ENCODE measurements at regions not wholly inside any gene's neighbourhood (a gene's known extent, or its start where the extent isn't known, plus 50 kb on each side); places are given as distances from the start of the nearest gene placed in this dataset.

- TF ChIP-seq GABPA (IDR thresholded peaks at IDR 0.05; ENCODE audit: low read depth) = no peak
- no peak for DNase-seq (ENCODE audit: low read depth in 1 of 2, low spot score in 1 of 2)
- peaks cover 2% of the 10 kb centered on the region for H3K27me3 ChIP-seq (ENCODE audit: insufficient read depth, poor library complexity, severe bottlenecking)
- H3K4me3 ChIP-seq (replicated peaks; ENCODE audit: insufficient read depth, low read length) = no peak overlapping the region
- no peak overlapping the region for H3K27ac ChIP-seq (replicated peaks)
These were observed 212.1 kb upstream of the FBN2 start for GRCh38 chr5:128750155-128750554.

- DNase-seq (ENCODE audit: low read depth in 1 of 2, low spot score in 1 of 2) = no peak
- H3K4me3 ChIP-seq (replicated peaks; ENCODE audit: insufficient read depth, low read length) = no peak overlapping the region
- no peak overlapping the region for H3K27ac ChIP-seq (replicated peaks)
- no peaks in the 10 kb centered on the region for H3K27me3 ChIP-seq (ENCODE audit: insufficient read depth, poor library complexity, severe bottlenecking)
- TF ChIP-seq GABPA (IDR thresholded peaks at IDR 0.05; ENCODE audit: low read depth) (no peak), CTCF (IDR thresholded peaks at IDR 0.05; ENCODE audit: insufficient read depth, low read length) (no peak), POLR2AphosphoS5 (IDR thresholded peaks at IDR 0.05; ENCODE audit: low read depth) (no peak), SPI1 (IDR thresholded peaks at IDR 0.05; ENCODE audit: borderline replicate concordance, low read depth) (no peak)
- TF ChIP-seq, protein P1, sequence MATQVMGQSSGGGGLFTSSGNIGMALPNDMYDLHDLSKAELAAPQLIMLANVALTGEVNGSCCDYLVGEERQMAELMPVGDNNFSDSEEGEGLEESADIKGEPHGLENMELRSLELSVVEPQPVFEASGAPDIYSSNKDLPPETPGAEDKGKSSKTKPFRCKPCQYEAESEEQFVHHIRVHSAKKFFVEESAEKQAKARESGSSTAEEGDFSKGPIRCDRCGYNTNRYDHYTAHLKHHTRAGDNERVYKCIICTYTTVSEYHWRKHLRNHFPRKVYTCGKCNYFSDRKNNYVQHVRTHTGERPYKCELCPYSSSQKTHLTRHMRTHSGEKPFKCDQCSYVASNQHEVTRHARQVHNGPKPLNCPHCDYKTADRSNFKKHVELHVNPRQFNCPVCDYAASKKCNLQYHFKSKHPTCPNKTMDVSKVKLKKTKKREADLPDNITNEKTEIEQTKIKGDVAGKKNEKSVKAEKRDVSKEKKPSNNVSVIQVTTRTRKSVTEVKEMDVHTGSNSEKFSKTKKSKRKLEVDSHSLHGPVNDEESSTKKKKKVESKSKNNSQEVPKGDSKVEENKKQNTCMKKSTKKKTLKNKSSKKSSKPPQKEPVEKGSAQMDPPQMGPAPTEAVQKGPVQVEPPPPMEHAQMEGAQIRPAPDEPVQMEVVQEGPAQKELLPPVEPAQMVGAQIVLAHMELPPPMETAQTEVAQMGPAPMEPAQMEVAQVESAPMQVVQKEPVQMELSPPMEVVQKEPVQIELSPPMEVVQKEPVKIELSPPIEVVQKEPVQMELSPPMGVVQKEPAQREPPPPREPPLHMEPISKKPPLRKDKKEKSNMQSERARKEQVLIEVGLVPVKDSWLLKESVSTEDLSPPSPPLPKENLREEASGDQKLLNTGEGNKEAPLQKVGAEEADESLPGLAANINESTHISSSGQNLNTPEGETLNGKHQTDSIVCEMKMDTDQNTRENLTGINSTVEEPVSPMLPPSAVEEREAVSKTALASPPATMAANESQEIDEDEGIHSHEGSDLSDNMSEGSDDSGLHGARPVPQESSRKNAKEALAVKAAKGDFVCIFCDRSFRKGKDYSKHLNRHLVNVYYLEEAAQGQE (IDR thresholded peaks at IDR 0.05; ENCODE audit: insufficient replicate concordance, low read depth) = no peak
These were observed 207.9 kb upstream of the SLC27A6 start for GRCh38 chr5:128757196-128757959.

- no peak for DNase-seq (ENCODE audit: low read depth in 1 of 2, low spot score in 1 of 2)
- no peak overlapping the region for H3K27ac ChIP-seq (replicated peaks)
- TF ChIP-seq GABPA (IDR thresholded peaks at IDR 0.05; ENCODE audit: low read depth) (no peak), SPI1 (IDR thresholded peaks at IDR 0.05; ENCODE audit: borderline replicate concordance, low read depth) (no peak), CTCF (IDR thresholded peaks at IDR 0.05; ENCODE audit: insufficient read depth, low read length) (no peak), POLR2AphosphoS5 (IDR thresholded peaks at IDR 0.05; ENCODE audit: low read depth) (no peak)
- TF ChIP-seq, protein P1 (IDR thresholded peaks at IDR 0.05; ENCODE audit: insufficient replicate concordance, low read depth) = no peak
- no peaks in the 10 kb centered on the region for H3K27me3 ChIP-seq (ENCODE audit: insufficient read depth, poor library complexity, severe bottlenecking)
- no peak overlapping the region for H3K4me3 ChIP-seq (replicated peaks; ENCODE audit: insufficient read depth, low read length)
These were observed 202.5 kb upstream of the SLC27A6 start for GRCh38 chr5:128762661-128763306.

- H3K27ac ChIP-seq (replicated peaks) = no peak overlapping the region
- TF ChIP-seq CTCF (IDR thresholded peaks at IDR 0.05; ENCODE audit: insufficient read depth, low read length) = no peak
- no peak for TF ChIP-seq SPI1 (IDR thresholded peaks at IDR 0.05; ENCODE audit: borderline replicate concordance, low read depth)
- no peak for TF ChIP-seq POLR2AphosphoS5 (IDR thresholded peaks at IDR 0.05; ENCODE audit: low read depth)
- TF ChIP-seq GABPA (IDR thresholded peaks at IDR 0.05; ENCODE audit: low read depth) = no peak
- TF ChIP-seq, protein P1 (IDR thresholded peaks at IDR 0.05; ENCODE audit: insufficient replicate concordance, low read depth) = no peak
- DNase-seq (ENCODE audit: low read depth in 1 of 2, low spot score in 1 of 2) = no peak
- H3K4me3 ChIP-seq (replicated peaks; ENCODE audit: insufficient read depth, low read length) = no peak overlapping the region
- H3K27me3 ChIP-seq (ENCODE audit: insufficient read depth, poor library complexity, severe bottlenecking) = no peaks in the 10 kb centered on the region
These were observed 202.0 kb upstream of the SLC27A6 start for GRCh38 chr5:128763321-128763720.
